HG03342 (cell line): ENCODE measurements at regions not wholly inside any gene's neighbourhood (a gene's known extent, or its start where the extent isn't known, plus 50 kb on each side); places are given as distances from the start of the nearest gene placed in this dataset.
"Not testable (repeated sequence)": the region's sequence is repeated elsewhere in the genome, so short reads cannot be mapped to it uniquely, and the experiment has no call there.

Source experiments
- ATAC-seq: cut with Tn5 transposase; IDR thresholded peaks from one replicate; pipeline ENCODE4 v1.9.1; 2021; ENCODE audit warnings: mild to moderate bottlenecking, moderate library complexity; ENCODE audit not compliant: unreplicated experiment

- ATAC-seq = no peak
These were observed 378.4 kb upstream of the NRP1 start for GRCh38 chr10:33712825-33713224.

GRCh38 chr10:33710006-33710405, 375.5 kb upstream of the NRP1 start:
- no peak for ATAC-seq

DNA sequence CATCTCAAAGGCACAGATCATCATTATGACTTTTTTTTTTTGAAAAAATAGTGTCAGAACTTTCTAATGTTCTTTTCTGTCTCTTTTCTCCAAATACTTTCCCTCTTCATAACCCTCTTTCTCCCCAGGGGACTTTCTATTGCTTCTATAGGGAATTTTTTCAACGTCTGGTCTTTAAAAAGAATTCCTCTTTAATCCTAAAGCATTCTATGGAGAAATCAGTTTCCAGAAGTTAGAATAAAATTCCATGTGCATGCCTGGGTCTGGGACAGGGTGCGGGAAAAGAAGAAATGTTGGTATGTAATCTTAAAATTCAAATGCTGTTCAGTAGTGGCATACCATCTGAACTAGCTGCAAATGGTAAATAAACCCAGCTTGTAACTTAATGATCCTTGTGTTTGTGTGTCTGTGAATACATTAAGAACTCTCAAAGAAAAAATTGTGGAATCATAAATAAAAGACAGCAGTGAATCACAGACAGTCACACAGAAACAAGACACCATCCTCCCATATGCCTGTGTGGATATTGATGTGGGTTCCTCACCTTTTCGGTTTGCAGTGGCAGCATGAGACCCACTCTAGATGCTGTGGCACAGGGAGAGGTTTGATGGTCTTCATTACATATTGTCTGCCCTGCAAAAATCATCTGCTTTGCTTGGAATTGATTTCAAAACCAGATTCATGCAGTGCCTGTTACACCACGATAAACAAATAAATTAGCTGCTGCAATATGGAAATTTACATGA, 374.7 kb upstream of the NRP1 start:
- ATAC-seq = no peak

GRCh38 chr10:33708561-33708960, 374.1 kb upstream of the NRP1 start:
- no peak for ATAC-seq

GRCh38 chr10:33706746-33707145, 372.3 kb upstream of the NRP1 start:
- ATAC-seq = no peak

GRCh38 chr10:33706191-33706590, 371.7 kb upstream of the NRP1 start:
- ATAC-seq = no peak

DNA sequence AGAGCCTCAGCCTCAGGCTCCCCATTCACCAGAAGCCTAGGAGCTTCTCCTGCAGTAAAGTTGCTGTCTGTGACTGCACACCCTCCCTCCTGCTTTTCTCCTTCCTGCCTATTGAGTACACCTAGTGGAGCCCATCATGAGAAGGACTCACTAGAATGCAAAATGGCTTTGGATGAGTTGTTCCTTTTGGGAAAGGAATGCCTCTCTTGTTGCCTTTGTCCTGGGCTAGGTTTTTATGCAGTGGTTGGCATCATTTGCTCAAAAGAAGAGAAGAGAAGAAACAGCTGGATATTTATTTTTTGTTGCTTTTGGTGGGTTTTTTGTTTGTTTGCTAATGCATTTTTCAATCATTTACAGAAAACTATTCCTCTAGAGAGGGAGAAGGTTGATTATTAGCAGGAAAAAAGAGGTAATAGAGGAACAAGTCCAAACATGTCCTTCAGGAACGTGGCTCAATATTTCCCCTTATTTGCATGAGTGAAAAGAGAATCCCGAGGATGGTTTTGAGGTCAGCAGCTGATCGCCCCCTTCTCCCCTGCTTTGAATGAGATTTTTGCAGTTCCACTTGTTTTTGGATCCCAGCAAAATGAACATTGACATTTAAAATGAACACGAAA, 369.9 kb upstream of the NRP1 start:
- no peak for ATAC-seq

DNA sequence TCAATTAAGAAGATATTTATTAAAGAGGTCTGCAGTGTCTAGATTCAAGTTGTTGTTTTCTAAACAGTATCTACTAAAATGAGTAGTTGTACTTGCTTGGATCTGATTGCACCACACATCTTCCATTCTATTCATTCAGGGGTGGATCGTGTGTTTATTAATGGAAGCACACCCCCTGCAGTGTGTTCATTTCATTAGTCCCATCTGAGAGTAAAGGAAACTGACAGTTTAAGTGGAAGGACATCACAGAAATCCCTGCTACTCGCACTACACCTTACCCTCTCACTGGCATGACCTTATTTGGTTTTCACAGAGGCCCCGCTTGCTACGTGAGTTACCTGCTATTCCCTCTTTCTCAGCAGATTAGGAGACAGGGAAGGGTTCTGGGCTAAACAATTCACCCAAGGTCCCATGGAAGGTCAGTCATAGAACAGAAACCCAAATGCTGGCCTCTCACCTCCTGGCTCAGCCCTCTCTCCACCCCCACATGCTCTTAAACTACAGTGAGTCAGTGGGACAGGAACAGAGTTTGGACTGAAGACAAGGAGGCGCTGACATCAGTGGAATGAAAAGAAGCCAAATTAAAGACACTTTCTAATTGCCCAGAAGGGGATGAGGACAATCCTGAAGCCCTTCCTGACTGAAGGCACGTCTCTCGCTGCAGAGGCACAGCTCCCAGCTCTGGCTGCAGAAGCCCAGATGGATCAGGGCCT, 369.2 kb upstream of the NRP1 start:
- ATAC-seq = no peak

DNA sequence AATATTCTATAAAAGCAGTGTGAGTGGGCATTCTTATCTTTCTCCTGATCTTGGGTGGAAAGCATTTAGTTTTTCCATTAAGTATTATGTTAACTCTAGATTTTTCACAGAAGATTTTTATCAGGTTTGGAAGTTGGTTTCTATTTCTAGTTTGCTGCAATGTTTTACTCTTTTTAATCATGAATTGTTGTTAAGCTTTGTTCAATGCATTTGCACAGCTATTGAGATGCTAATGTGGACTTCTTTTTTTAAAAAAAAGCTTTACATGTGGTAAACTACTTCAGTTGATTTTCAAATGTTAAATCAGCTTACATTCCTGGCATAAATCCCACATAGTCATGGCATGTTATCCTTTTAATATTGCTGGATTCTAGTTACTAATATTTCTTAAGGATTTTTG, 363.6 kb upstream of the NRP1 start:
- ATAC-seq = no peak

DNA sequence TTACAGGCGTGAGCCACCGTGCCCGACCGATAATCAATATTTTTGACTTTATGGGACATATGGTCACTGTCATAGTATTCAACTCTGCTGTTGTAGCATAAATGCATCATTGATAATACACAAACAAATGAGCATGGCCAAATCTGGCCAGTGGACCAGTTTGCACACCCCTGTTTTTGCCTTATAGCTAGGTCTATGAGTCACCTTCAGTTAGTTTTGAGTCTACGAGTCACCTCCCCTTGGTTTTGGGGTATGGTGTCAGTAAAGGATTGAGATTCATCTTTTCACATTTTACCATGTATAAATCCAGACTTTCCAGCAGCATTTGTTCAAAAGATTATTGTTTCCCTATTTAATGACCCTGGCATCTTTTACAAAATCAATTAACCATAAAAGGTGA, 362.5 kb upstream of the NRP1 start:
- ATAC-seq = no peak

DNA sequence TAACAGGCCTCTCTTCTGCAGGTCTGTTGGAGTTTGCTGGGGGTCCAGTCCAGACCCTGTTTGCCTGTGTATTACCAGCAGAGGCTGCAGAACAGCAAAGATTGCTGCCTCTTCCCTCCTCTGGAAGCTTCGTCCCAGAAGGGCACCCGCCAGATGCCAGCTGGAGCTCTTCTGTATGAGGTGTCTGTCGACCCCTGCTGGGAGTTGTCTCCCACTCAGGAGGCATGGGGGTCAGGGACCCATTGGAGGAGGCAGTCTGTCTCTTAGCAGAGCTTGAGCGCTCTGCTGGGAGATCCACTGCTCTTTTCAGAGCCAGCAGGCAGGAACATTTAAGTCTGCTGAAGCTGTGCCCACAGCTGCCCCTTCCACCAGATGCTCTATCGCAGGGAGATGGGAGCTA, 361.1 kb upstream of the NRP1 start:
- no peak for ATAC-seq

- ATAC-seq = not testable (repeated sequence)
These were observed 356.1 kb upstream of the NRP1 start for GRCh38 chr10:33690536-33690935.

DNA sequence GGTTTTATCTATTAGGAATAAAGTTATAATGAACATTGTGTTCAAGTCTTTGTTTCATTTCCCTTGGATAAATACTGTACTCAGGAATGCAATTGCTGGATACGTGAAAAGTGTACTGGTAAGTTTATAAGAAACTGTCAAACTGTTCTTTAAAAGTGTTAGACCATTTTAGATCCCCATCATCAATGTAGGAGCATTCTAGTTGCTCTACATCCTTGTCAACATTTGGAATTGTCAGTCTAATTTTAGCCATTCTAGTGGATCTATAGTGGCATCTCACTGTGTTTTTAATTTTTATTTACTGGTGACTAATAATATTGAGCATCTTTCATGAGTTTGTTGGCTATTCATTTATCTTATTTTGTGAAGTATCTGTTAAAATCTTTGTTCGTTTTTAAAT, 354.0 kb upstream of the NRP1 start:
- no peak for ATAC-seq

DNA sequence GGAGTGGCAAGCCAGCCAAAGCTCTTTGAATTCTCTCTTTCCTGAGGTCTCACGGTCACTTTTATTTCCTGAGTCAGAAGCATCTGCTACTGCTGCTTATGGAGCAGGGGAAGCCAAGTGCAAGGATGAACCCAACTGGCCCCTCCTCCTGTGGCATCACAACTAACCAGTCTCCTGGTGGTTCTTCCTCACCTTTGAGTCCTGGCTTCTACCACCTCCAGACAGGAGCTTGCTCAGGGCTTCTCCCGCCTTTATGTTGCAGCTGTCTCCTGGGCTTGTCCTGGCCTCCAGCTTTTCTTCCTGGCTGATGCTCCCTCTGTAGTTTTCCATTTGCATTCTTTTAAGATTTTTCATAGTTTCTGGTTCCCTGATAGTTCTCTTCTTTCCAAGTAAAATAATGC, 349.7 kb upstream of the NRP1 start:
- ATAC-seq = no peak

GRCh38 chr10:33681595-33681994, 347.1 kb upstream of the NRP1 start:
- no peak for ATAC-seq

- ATAC-seq = no peak
These were observed 345.6 kb upstream of the NRP1 start for GRCh38 chr10:33680036-33680435.

GRCh38 chr10:33676606-33677339, 342.3 kb upstream of the NRP1 start:
- ATAC-seq = no peak

DNA sequence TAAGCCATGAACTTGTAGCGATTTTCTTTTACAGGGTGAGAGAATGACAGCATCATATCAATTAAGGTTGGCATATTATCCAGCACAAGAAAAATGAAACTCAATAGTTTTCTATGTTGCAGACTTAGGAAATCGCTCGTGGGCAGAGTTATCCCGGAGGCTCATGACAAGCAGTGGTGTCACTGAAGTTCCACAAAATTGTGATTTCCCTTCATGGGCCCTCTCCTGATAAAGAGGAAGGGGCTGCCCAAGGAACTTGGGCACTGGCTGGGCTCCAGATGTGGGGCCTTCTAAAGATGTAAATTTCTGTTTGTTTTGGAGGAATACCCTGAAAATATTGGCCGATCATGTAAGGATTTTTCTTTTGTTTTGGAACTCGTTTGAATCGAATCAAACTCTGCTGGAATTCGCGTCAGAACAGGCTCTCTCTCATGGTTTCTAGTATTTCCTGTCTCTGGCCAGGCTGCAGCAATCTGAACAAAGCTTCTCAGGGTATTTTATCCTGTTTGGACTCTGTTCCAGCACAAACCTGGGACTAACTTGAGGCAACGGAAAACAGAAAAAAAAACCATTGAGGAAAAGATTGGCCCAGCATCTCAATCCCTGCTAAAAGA, 340.6 kb upstream of the NRP1 start:
- ATAC-seq = no peak

DNA sequence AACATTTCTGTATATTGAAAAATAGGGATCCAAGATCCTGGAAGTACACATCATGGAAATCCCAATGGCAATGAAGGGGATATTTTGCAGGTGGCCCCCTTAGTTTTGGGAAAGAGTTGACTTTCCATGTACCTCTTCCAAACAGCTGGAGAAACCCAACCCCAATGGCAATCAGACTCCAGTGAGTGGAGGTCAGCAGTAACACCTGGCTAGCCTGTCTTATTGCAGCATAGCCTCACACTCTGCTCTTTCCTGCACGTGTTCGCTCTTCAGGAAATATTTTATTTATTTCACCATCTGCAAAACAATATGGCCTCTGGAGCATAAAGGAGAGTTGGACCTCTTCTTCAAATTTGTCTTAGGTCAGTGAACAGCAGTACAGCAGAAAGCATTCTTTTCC, 340.0 kb upstream of the NRP1 start:
- no peak for ATAC-seq

GRCh38 chr10:33673839-33674415, 339.5 kb upstream of the NRP1 start:
- no peak for ATAC-seq

- ATAC-seq = no peak
These were observed 335.4 kb upstream of the NRP1 start for GRCh38 chr10:33669904-33670303.
